ENCODE measurements at regions not wholly inside any gene's neighbourhood (a gene's known extent, or its start where the extent isn't known, plus 50 kb on each side); places are given as distances from the start of the nearest gene placed in this dataset.

GRCh38 chr2:60152226-60152833, 401.1 kb downstream of the BCL11A start:
- no peak for DNase-seq
- CTCF ChIA-PET: interaction anchor here (0.7 to 1.8 kb wide), 3 partner anchors 25 to 851 kb away, joined by 3 to 5 read pairs (median 4); no protein-coding TSS in a partner anchor
- H3K9me3 Mint-ChIP-seq: peaks cover 5% of the 10 kb centered on the region
- intact Hi-C loops (cut with micrococcal nuclease): loop anchor here (2.0 kb wide), 1 partner anchor 850 kb away; no protein-coding TSS in a partner anchor
- POLR2A ChIA-PET: no interaction called here
- H3K27ac Mint-ChIP-seq: no peak overlapping the region
- no peak overlapping the region for H3K4me3 Mint-ChIP-seq
- H3K36me3 Mint-ChIP-seq: no peaks in the 10 kb centered on the region
- H3K27me3 Mint-ChIP-seq: peaks cover 4% of the 10 kb centered on the region
- H3K4me1 Mint-ChIP-seq (ENCODE audit: low read depth): no peaks in the 10 kb centered on the region

- ChIA-PET POLR2A (no interaction called here), CTCF (no interaction called here)
- H3K9me3 Mint-ChIP-seq: peaks cover 5% of the 10 kb centered on the region
- H3K4me1 Mint-ChIP-seq (ENCODE audit: low read depth): no peaks in the 10 kb centered on the region
- intact Hi-C loops (cut with micrococcal nuclease): no loop called here
- no peak overlapping the region for H3K27ac Mint-ChIP-seq
- peaks cover 4% of the 10 kb centered on the region for H3K27me3 Mint-ChIP-seq
- no peak for DNase-seq
- H3K36me3 Mint-ChIP-seq: no peaks in the 10 kb centered on the region
- H3K4me3 Mint-ChIP-seq: no peak overlapping the region
Measured at GRCh38 chr2:60149176-60149575, 404.3 kb downstream of the BCL11A start.

DNA sequence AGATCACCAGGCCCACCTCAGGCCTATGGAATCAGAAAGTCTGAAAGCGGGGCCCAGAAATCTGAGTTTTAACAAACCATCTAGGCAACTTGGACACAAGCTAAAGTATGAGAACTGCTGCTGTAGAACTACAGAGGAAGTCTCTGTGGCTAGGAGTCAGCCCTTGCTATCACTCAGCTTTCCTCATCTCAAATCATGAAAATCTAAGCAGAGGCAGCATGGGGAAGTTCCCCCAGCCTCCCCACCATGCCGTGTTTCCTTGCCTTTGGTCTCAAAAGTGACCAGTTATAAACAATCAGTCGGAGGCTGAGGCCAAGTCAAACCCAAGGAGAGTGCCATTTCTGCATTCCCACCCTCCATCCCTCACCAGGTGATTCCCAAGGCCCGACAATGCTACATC, 404.7 kb downstream of the BCL11A start:
- ChIA-PET POLR2A (no interaction called here), CTCF (no interaction called here)
- Mint-ChIP-seq H3K9me3 (peaks cover 5% of the 10 kb centered on the region), H3K4me1 (ENCODE audit: low read depth) (no peaks in the 10 kb centered on the region), H3K4me3 (no peak overlapping the region), H3K27me3 (peaks cover 2% of the 10 kb centered on the region), H3K36me3 (no peaks in the 10 kb centered on the region), H3K27ac (no peak overlapping the region)
- intact Hi-C loops (cut with micrococcal nuclease): no loop called here
- no peak for DNase-seq

- no peak overlapping the region for H3K27ac Mint-ChIP-seq
- CTCF ChIA-PET: no interaction called here
Measured at GRCh38 chr2:60140185-60140584, 413.3 kb downstream of the BCL11A start.

GRCh38 chr2:60136913-60137312, 416.5 kb downstream of the BCL11A start:
- no peak overlapping the region for H3K27ac Mint-ChIP-seq
- H3K4me3 Mint-ChIP-seq: no peak overlapping the region
- H3K4me1 Mint-ChIP-seq (ENCODE audit: low read depth): no peaks in the 10 kb centered on the region
- DNase-seq: no peak
- POLR2A ChIA-PET: no interaction called here
- no peaks in the 10 kb centered on the region for H3K36me3 Mint-ChIP-seq
- CTCF ChIA-PET: no interaction called here
- H3K27me3 Mint-ChIP-seq: no peaks in the 10 kb centered on the region
- intact Hi-C loops (cut with micrococcal nuclease): no loop called here
- H3K9me3 Mint-ChIP-seq: peaks cover 2% of the 10 kb centered on the region

More at GRCh38 chr2:60140185-60140584, 413.3 kb downstream of the BCL11A start:
- POLR2A ChIA-PET: no interaction called here
- H3K36me3 Mint-ChIP-seq: no peaks in the 10 kb centered on the region
- DNase-seq: no peak
- H3K27me3 Mint-ChIP-seq: no peaks in the 10 kb centered on the region
- H3K4me1 Mint-ChIP-seq (ENCODE audit: low read depth): no peaks in the 10 kb centered on the region
- no peak overlapping the region for H3K4me3 Mint-ChIP-seq
- intact Hi-C loops (cut with micrococcal nuclease): no loop called here
- peaks cover 5% of the 10 kb centered on the region for H3K9me3 Mint-ChIP-seq

- CTCF ChIA-PET: no interaction called here
- no peak overlapping the region for H3K4me3 Mint-ChIP-seq
Measured at GRCh38 chr2:60127191-60127590, 426.3 kb downstream of the BCL11A start.

DNA sequence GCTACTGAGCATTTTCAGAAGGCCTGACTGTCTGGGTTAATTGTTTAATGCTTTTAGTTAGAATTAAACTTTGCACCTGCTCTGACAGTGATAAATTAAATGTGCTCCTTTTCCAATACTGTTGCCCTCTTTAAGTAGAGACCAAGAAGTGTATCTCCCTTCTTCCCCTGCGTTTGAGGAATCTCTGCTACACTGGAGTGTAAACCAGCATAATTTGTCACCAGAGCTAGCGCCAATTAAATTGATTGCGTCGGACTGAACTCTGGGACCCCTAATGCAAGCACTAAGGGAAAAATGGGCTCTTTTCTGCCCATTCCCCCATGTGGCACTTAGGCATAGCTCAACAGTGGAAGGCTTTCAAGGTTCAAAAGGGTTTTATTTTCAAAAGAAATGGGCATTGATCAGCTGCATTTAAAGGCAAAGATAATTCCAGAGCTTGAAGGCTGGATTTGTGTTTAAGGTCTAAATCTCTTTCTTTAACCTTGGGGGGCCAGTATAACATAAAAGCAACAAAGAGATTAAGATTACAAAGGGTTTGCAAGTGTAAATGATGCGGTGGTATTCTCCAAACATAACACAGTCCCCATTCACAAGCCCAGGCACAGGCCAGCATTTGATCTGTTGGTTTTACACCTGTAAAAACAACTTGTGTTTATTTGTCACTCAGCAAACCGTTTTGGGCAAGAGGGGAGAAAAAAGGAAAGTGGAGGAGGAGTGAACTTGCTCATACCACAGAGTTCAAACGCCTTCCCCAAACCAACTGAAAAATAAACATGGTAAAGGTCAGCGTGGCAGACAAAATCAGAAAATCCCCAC, 427.6 kb downstream of the BCL11A start:
- no peaks in the 10 kb centered on the region for H3K27me3 Mint-ChIP-seq
- no peak overlapping the region for H3K27ac Mint-ChIP-seq
- DNase-seq: no peak
- H3K9me3 Mint-ChIP-seq: peaks cover 3% of the 10 kb centered on the region
- ChIA-PET POLR2A (no interaction called here), CTCF (no interaction called here)
- intact Hi-C loops (cut with micrococcal nuclease): no loop called here
- H3K4me3 Mint-ChIP-seq: no peak overlapping the region
- H3K4me1 Mint-ChIP-seq (ENCODE audit: low read depth): no peaks in the 10 kb centered on the region
- no peaks in the 10 kb centered on the region for H3K36me3 Mint-ChIP-seq

More at GRCh38 chr2:60127191-60127590, 426.3 kb downstream of the BCL11A start:
- no peak for DNase-seq
- intact Hi-C loops (cut with micrococcal nuclease): no loop called here
- H3K27me3 Mint-ChIP-seq: no peaks in the 10 kb centered on the region
- H3K9me3 Mint-ChIP-seq: peaks cover 7% of the 10 kb centered on the region
- POLR2A ChIA-PET: no interaction called here
- no peaks in the 10 kb centered on the region for H3K4me1 Mint-ChIP-seq (ENCODE audit: low read depth)
- no peak overlapping the region for H3K27ac Mint-ChIP-seq
- no peaks in the 10 kb centered on the region for H3K36me3 Mint-ChIP-seq

DNA sequence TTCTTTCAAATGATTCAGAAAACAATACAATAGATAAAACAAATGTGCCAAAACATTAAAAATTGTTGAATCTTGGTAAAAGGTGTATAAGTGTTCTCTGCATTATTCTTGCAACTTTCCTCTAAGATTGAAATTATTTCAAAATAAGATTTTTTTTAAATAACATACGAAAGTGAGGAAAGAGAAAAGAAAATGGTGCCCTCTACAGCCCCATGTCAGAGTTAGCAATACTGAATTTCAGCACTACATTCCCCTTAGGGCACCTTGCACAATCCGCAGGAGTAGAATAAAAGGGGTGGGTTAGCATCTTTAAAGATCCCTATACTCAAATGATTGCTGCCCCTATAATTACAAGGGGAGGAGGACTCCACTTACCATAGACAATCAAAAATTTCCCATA, 433.7 kb downstream of the BCL11A start:
- intact Hi-C loops (cut with micrococcal nuclease): no loop called here
- no peaks in the 10 kb centered on the region for H3K36me3 Mint-ChIP-seq
- H3K27me3 Mint-ChIP-seq: no peaks in the 10 kb centered on the region
- H3K9me3 Mint-ChIP-seq: no peaks in the 10 kb centered on the region
- H3K4me3 Mint-ChIP-seq: no peak overlapping the region
- DNase-seq: no peak
- H3K4me1 Mint-ChIP-seq (ENCODE audit: low read depth): no peaks in the 10 kb centered on the region
- CTCF ChIA-PET: no interaction called here
- H3K27ac Mint-ChIP-seq: no peak overlapping the region
- POLR2A ChIA-PET: no interaction called here

DNA sequence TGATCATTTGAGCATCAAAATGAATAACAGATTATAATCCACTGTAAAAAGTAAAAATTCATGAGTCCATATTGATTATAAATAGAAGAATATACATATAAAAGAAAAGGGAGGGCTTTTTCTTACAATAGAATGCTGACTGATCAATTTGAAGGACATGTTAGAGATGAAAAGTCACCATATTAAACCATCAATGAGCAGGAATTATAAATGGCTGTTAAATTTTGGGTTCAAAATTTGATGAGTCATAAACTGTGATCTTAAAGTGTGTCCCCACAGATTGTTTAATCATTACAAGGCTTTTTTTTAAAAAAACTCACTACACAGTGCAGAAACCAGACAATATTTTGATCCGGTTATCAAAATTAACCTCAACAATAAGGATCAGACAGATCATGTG, 434.5 kb downstream of the BCL11A start:
- H3K4me3 Mint-ChIP-seq: no peak overlapping the region
- no peak overlapping the region for H3K27ac Mint-ChIP-seq
- POLR2A ChIA-PET: no interaction called here
- no peaks in the 10 kb centered on the region for H3K4me1 Mint-ChIP-seq (ENCODE audit: low read depth)
- no peak for DNase-seq
- no peaks in the 10 kb centered on the region for H3K36me3 Mint-ChIP-seq
- intact Hi-C loops (cut with micrococcal nuclease): no loop called here
- CTCF ChIA-PET: no interaction called here
- no peaks in the 10 kb centered on the region for H3K9me3 Mint-ChIP-seq
- H3K27me3 Mint-ChIP-seq: no peaks in the 10 kb centered on the region

DNA sequence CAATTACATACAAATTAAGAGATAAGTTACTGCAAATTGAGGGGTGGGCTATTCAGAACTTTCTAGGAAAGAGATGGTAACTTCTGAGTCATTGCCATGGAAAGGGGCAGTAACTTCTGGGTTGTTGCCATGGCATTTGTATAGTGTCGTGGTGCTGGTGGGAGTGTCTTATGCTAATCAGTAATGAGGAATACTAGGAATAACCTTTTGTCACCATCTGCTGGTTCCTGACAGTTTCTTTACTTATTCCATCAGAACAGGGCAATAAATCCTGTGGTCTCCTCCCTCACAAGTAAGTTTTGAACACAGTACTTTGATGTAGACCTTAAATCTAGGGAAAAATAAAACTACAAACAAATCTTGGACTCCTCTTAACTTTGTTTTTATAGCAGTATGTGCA, 435.4 kb downstream of the BCL11A start:
- Mint-ChIP-seq H3K27ac (no peak overlapping the region), H3K4me3 (no peak overlapping the region), H3K9me3 (no peaks in the 10 kb centered on the region), H3K27me3 (no peaks in the 10 kb centered on the region), H3K4me1 (ENCODE audit: low read depth) (no peaks in the 10 kb centered on the region), H3K36me3 (no peaks in the 10 kb centered on the region)
- intact Hi-C loops (cut with micrococcal nuclease): no loop called here
- CTCF ChIA-PET: interaction anchor here (0.6 kb wide), 1 partner anchor 331 kb away, joined by 5 read pairs; no protein-coding TSS in a partner anchor
- POLR2A ChIA-PET: no interaction called here
- DNase-seq: no peak

DNA sequence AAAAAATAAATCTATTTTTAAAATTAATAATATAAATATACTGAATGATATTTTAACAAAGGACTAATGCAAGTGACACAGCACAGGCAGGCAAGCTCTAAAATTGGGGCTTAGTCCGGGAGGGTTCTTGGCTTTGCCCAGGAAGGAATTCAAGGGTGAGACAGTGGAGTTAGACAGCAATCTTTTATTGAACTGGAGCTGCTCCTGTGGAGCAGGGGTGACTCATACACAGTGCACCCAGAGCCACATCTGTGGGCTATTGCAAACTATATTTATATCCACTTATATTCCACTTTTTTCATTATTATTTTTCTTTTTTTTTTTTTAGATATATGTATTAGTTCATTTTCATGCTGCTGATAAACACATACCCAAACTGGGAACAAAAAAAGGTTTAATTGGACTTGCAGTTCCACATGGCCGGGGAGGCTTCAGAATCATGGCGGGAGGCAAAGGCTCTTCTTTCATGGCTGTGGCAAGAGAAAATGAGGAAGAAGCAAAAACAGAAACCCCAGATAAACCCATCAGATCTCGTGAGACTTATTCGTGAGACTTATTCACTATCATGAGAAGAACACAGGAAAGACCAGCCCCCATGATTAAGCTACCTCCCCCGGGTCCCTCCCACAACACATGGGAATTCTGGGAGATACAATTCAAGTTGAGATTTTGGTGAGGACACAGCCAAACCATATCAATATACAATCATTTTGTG, 437.1 kb downstream of the BCL11A start:
- CTCF ChIA-PET: no interaction called here
- Mint-ChIP-seq H3K27ac (no peak overlapping the region), H3K27me3 (no peaks in the 10 kb centered on the region), H3K9me3 (no peaks in the 10 kb centered on the region), H3K4me3 (no peak overlapping the region), H3K4me1 (ENCODE audit: low read depth) (no peaks in the 10 kb centered on the region), H3K36me3 (no peaks in the 10 kb centered on the region)
- POLR2A ChIA-PET: no interaction called here
- no peak for DNase-seq
- intact Hi-C loops (cut with micrococcal nuclease): no loop called here

DNA sequence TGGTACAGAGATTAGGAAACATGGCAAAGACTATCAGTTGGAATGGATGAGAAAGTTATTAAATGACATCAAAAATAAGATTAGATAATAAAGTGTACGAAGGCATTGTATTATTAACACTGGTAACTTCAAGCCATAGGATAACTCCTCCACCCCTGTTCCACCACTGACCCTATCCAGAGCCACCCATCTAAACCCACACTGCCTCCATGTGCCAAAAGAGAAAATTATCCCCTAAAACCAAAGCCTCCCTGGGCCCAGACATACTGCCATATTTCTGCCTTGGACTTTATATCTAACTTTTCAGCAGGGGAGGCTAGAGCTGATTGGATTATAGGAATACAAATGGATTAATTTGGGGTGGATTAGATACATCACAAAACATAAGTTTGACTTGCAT, 443.7 kb downstream of the BCL11A start:
- peaks cover 1% of the 10 kb centered on the region for H3K4me1 Mint-ChIP-seq (ENCODE audit: low read depth)
- H3K9me3 Mint-ChIP-seq: no peaks in the 10 kb centered on the region
- no peak for DNase-seq
- no peak overlapping the region for H3K4me3 Mint-ChIP-seq
- POLR2A ChIA-PET: no interaction called here
- intact Hi-C loops (cut with micrococcal nuclease): no loop called here
- H3K27me3 Mint-ChIP-seq: peaks cover 1% of the 10 kb centered on the region
- H3K27ac Mint-ChIP-seq: no peak overlapping the region
- CTCF ChIA-PET: no interaction called here
- H3K36me3 Mint-ChIP-seq: no peaks in the 10 kb centered on the region
